GM21526 (cell line): ENCODE measurements at regions not wholly inside any gene's neighbourhood (a gene's known extent, or its start where the extent isn't known, plus 50 kb on each side); places are given as distances from the start of the nearest gene placed in this dataset.

Source experiments
- ATAC-seq: cut with Tn5 transposase; IDR thresholded peaks from one replicate; pipeline ENCODE4 v1.9.1; 2021; ENCODE audit warnings: moderate library complexity; ENCODE audit not compliant: unreplicated experiment, low FRiP score

GRCh38 chr12:126509572-126509971 lies 1444.3 kb downstream of the AACS start:
- no peak for ATAC-seq

GRCh38 chr12:126510630-126511029 lies 1445.4 kb downstream of the AACS start:
- no peak for ATAC-seq

GRCh38 chr12:126512916-126513913 lies 1448.0 kb downstream of the AACS start:
- ATAC-seq, result no peak

DNA sequence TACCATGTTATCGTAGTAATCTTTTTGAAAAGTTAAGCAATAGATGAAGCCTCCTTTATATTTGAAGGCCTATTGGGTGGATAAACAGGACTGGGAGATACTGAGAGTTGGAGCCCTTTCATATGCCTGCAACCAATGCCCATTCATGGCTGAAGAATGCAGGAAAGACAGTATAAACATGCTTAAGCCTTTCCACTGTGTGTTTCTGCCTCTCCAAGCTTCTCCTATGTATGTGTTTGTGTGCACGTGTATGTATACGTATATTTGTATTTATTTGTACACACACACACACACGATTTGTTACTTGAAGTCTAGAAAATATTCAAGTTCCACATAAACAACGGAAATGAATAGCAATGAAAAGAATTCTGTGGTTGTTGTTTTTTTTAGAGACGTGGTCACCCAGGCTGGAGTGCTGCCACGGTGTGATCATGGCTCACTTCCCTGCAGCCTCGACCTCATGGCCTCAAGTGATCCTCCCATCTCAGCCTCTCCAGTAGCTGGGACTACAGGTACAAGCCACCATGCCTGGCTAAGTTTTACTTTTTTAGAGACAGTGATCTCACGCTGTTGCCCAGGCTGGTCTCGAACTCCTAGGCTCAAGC lies 1453.5 kb downstream of the AACS start:
- no peak for ATAC-seq

DNA sequence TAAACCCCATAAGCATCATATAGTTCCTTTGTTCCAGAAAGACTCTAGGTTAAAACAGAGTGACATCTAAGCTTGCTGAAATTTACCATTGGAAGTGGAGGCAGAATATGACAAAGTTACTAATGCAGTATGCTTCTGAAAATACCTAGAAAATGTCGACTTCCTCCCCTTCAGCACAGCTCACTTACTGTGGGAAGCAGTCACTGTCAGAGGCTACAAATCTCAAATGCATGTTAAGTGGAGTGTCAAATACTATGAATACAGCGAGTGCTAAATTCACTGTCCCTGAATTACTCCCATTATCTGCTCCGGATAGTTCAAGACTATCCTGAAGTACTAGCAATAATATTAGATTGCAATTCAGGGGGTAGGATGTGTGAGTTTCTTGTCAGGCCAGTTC lies 1454.6 kb downstream of the AACS start:
- no peak for ATAC-seq

- no peak for ATAC-seq
Measured at GRCh38 chr12:126523891-126524290, 1458.7 kb downstream of the AACS start.

DNA sequence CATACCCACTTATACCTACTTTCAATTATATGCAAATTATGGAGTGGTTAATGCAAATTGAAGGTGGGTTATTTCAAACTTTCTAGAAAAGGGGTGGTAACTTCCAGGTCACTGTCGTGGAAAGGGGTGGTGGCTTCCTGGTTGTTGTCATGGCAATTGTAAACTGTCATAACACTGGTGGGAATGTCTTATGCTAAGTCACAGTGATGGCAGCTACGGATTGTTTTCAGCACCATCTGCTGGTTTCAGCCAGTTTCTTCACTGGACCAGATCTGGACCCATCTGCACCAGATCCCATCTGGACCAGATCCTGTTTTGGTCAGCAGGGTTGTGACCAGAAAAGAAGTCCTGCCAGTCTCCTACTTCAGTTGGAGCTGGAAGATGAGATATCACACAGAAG lies 1469.3 kb downstream of the AACS start:
- no peak for ATAC-seq

DNA sequence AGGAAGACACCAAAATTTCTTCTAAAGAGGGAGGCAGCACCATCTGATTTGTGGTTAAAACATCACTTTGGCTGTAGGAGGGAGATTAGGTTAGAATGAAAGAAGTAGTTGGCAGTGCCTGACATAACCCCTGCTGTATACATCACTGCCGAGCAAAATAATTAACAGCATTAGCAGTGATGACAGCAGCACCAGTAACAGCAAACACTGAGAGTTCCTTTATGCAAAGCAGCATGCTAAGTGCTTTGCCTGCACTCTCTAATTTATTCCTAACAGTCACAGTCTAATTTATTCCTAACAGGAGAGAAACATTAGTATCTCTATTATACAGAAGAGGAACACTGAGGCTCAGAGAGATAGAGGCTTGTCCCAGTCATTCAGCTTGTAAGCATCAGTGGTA lies 1469.7 kb downstream of the AACS start:
- no peak for ATAC-seq

DNA sequence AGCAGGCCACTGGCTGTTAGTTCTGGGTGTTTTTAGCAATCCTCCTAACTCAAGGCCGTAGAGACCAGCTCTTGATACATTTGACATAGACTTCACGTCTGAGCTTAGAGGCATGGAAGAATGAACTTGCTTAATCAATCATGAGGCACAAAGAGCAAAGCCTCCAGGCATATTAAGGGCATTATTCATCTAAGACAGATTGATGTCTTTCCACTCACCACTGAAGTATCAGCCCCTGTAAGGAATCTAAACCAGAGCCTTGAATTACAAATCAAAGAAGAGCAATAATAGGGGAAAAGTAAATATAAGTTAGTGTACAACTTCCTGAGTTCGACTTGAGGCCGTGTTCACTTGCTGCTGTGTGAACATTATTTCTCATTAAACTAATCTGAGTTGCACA lies 1470.7 kb downstream of the AACS start:
- ATAC-seq, result no peak

GRCh38 chr12:126537961-126538530 lies 1472.8 kb downstream of the AACS start:
- ATAC-seq, result no peak

DNA sequence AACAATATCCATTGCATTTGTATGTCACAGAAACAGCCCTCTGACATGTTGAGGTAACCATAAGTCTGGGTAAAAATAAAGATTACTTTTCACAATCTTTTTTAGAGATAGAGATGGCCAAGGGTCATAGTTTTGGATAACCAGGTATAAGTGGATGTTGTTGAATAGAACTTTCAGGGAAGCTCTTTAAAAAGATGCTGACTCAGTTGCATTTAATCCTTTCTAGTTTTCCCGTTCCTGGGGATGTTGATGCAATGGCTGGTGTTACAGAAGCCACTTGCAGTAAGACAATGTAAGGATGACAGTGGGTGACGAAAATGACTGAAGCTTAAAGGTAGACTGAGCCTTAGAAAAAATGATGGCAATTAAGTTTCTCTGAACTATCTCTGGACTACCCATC lies 1473.7 kb downstream of the AACS start:
- no peak for ATAC-seq

DNA sequence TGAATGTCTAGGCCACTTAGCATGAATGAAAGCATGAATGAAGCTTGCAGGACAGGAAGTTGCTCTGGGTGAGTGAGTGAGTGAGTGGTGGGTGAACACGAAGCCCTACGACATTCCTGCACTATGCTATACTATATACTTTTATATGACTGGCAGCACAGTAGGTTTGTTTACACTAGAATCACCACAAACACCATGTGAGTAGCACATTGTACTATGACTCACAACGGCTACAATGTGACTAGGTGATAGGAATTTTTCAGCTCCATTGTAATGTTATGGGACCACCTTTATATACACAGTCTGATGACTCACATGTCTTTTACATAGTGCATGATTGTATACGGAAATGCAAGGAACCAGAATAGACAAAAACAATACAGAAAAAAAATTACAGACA lies 1480.2 kb downstream of the AACS start:
- ATAC-seq, result no peak

DNA sequence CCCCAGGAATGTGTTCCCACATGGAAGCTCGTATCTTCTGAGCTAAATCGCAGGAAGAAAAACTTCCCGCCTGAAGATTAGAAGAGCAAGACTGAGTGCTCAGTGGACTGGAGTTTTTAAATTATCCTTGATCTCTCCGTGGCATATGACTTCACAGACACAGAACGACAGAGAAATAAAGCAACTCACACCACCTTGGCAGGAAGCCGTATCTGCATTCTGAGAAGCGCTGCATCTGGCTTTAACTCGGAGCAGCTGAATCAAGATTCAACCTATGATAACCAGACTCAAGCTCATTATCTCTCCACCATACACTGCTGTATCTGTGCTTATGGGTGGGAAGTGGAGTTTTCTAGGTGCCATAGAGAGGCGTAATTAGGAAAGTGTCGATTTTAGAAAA lies 1482.7 kb downstream of the AACS start:
- no peak for ATAC-seq

DNA sequence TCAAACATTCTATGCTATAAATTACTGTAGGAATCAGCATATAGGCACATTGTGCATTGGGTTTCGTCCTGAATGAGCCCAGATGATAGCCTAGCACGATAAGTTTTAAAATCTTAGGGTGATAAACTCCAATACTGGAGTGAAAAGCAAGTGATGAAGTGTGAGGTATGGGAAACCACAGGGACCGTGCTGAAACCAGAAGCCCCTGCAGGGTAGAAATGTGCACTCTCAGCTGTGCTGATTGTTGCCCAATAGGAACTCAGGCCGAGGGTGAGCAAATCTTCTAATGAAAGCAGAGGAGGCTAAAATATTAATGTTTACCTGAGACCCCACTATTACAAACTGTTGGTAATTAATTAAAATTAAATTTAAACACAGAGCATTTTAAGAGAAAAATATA lies 1486.6 kb downstream of the AACS start:
- ATAC-seq, result no peak

DNA sequence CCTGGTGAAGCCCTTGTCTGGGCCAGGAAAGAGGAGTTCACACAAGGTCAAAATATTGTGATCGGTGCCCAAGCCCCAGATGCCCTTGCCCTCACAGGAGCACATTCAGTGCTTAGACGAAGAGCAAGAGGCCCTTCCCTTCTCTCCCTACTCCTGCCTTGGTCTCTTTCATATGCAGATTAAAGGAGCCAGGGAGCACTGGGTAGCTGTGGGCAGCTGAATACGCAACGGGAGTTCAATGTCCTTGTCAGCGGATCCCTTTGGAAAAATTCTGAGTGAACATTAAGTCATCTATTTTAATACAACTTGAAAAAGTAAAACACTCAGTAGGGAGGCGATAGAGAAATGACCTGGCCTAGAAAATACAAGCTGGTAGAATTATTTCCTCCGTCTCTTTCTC lies 1489.4 kb downstream of the AACS start:
- ATAC-seq, result no peak

- no peak for ATAC-seq
Measured at GRCh38 chr12:126557659-126558058, 1492.4 kb downstream of the AACS start.

GRCh38 chr12:126558219-126558618 lies 1493.0 kb downstream of the AACS start:
- ATAC-seq, result no peak

DNA sequence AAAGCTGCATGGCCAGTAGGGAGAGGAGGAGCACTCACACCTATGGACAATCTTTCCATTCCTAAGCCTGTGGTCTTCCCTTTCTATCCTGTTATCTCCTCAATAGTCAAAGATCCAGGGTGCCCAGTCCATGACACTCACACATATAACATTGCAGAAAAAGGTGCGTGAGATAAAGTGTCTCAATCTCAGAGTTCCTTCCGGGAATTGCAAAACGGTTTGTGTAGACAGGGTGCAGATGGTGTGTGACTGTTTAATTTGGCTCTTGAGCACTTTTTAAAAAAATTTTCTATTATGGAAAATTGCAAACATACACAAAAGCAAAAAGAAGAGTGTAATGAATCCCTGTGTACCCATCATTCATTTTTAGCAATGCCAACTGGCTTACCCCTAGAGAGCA lies 1493.6 kb downstream of the AACS start:
- no peak for ATAC-seq

DNA sequence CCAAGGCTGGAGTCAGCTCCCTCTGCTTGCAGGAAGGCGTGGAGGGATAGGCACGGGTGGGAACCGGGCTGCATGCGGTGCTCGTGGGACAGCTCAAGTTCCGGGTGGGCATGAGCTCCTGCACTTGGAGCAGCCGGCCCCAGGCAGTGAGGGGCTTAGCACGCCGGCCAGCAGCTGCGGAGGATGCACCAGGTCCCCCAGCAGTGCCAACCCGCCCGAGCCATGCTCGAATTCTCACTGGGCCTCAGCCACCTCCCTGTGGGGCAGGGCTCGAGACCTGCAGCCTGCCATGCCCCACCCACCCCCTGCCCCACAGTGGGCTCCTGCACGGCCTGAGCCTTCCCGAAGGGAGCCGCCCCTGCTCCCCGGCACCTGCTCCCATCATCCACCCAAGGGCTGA lies 1501.8 kb downstream of the AACS start:
- no peak for ATAC-seq

GRCh38 chr12:126569706-126570105 lies 1504.5 kb downstream of the AACS start:
- ATAC-seq, result no peak

DNA sequence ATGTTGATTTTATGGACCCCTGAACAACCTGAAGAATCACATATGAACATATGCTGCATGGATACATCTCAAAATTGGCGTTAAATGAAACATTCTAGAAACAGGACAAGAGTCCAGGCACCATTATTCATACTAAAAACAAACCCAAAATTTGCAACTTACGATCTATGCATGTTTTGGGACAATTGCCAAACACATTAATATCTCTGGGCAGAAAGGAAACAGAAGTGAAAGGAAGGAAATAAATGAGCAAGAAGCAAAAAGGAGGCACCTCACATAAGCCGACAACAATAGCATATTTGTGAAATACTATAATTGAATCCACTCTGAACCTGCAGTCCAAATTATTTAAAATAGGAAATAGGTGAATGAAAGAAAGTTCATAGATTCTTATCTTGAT lies 1505.3 kb downstream of the AACS start:
- ATAC-seq, result no peak

GRCh38 chr12:126572170-126572569 lies 1506.9 kb downstream of the AACS start:
- ATAC-seq, result no peak
